ENCODE measurements at regions not wholly inside any gene's neighbourhood (a gene's known extent, or its start where the extent isn't known, plus 50 kb on each side); places are given as distances from the start of the nearest gene placed in this dataset.

- no peak for DNase-seq
Observed at GRCh38 chr20:57070296-57070695, 196.1 kb downstream of the BMP7 start.

GRCh38 chr20:57071283-57071731 is 195.1 kb downstream of the BMP7 start:
- no peak for DNase-seq

- DNase-seq = no peak
Observed at GRCh38 chr20:57071954-57072583, 194.4 kb downstream of the BMP7 start.

GRCh38 chr20:57073402-57073801 is 193.0 kb downstream of the BMP7 start:
- DNase-seq = no peak

GRCh38 chr20:57074386-57074785 is 192.1 kb downstream of the BMP7 start:
- DNase-seq = no peak

GRCh38 chr20:57075181-57075580 is 191.3 kb downstream of the BMP7 start:
- no peak for DNase-seq

GRCh38 chr20:57075603-57076002 is 190.8 kb downstream of the BMP7 start:
- DNase-seq = no peak

GRCh38 chr20:57076152-57076652 is 190.2 kb downstream of the BMP7 start:
- peak; percentile 46 for DNase-seq

- no peak for DNase-seq
Observed at GRCh38 chr20:57076951-57077350, 189.5 kb downstream of the BMP7 start.

- DNase-seq = no peak
Observed at GRCh38 chr20:57078116-57078515, 188.3 kb downstream of the BMP7 start.

- no peak for DNase-seq
Observed at GRCh38 chr20:57079031-57080005, 187.1 kb downstream of the BMP7 start.

GRCh38 chr20:57080796-57081195 is 185.6 kb downstream of the BMP7 start:
- DNase-seq = no peak

GRCh38 chr20:57082357-57082945 is 184.0 kb downstream of the BMP7 start:
- no peak for DNase-seq

- DNase-seq = no peak
Observed at GRCh38 chr20:57083072-57083471, 183.4 kb downstream of the BMP7 start.

- no peak for DNase-seq
Observed at GRCh38 chr20:57086066-57086465, 180.4 kb downstream of the BMP7 start.

GRCh38 chr20:57087102-57087501 is 179.3 kb downstream of the BMP7 start:
- DNase-seq = no peak

GRCh38 chr20:57087705-57088104 is 178.7 kb downstream of the BMP7 start:
- no peak for DNase-seq

GRCh38 chr20:57088436-57088835 is 178.0 kb downstream of the BMP7 start:
- DNase-seq = no peak

- peak; percentile 74 for DNase-seq
Observed at GRCh38 chr20:57089699-57090144, 176.7 kb downstream of the BMP7 start.

GRCh38 chr20:57090590-57091560 is 175.6 kb downstream of the BMP7 start:
- no peak for DNase-seq

GRCh38 chr20:57091748-57092111 is 174.7 kb downstream of the BMP7 start:
- DNase-seq = no peak
